Hippocampal formation (tissue), 2 donors: ENCODE measurements at regions not wholly inside any gene's neighbourhood (a gene's known extent, or its start where the extent isn't known, plus 50 kb on each side); places are given as distances from the start of the nearest gene placed in this dataset.
"Not testable (repeated sequence)": the region's sequence is repeated elsewhere in the genome, so short reads cannot be mapped to it uniquely, and the experiment has no call there.

ENCODE experiments used
- DNase-seq, 2 donors: peaks; one replicate each; lab custom pipeline; 2025; lab: John Stamatoyannopoulos, UW

GRCh38 chr5:12745537-12745936, 841.3 kb upstream of the CTNND2 start:
- DNase-seq: no peak

GRCh38 chr5:12743582-12743981, 839.3 kb upstream of the CTNND2 start:
- no peak for DNase-seq

GRCh38 chr5:12730354-12730753, 826.1 kb upstream of the CTNND2 start:
- no peak for DNase-seq

DNA sequence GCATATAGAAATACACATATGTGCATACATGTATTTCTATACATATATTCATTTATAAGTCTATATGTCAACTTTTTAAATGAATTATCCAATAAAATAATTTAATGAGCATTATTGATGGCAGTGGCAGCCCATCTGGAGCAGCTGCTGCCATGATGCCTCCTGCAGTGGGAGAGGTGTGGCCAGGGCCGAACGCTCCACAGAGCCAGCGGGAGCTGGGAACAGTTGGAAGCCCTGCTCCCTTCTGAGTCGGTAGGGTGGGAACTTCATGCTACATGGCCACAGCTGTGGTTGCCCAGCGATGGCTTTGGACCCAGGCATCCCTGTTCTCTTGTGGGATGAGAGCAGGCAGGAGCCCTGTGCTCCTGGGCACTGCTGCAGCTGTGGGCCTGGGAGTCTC, 812.4 kb upstream of the CTNND2 start:
- no peak for DNase-seq

GRCh38 chr5:12707560-12707959, 803.3 kb upstream of the CTNND2 start:
- DNase-seq: no peak

- DNase-seq: no peak
Observed at GRCh38 chr5:12704955-12705354, 800.7 kb upstream of the CTNND2 start.

GRCh38 chr5:12703254-12703653, 799.0 kb upstream of the CTNND2 start:
- DNase-seq: no peak

GRCh38 chr5:12695651-12696050, 791.4 kb upstream of the CTNND2 start:
- DNase-seq: no peak

- DNase-seq: no peak
Observed at GRCh38 chr5:12691330-12691729, 787.1 kb upstream of the CTNND2 start.

- no peak for DNase-seq
Observed at GRCh38 chr5:12690361-12690760, 786.1 kb upstream of the CTNND2 start.

GRCh38 chr5:12683249-12683648, 779.0 kb upstream of the CTNND2 start:
- DNase-seq: no peak

DNA sequence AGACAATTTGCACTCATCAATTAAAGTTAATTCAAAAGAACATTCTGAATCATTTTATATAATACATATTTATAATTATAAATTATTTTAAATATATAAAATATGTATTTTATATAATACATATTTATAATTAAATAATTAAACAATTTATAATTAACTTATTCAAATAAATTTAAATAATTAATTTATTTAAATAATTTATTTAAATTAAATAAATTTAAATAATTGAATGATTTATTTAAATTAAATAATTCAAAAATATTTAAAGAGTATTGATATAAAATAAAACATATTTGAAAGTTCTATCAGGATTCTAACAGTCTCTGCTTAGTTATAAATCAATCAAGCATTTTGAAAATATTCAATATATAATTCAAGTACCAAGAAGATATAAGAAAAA, 775.5 kb upstream of the CTNND2 start:
- DNase-seq: no peak

DNA sequence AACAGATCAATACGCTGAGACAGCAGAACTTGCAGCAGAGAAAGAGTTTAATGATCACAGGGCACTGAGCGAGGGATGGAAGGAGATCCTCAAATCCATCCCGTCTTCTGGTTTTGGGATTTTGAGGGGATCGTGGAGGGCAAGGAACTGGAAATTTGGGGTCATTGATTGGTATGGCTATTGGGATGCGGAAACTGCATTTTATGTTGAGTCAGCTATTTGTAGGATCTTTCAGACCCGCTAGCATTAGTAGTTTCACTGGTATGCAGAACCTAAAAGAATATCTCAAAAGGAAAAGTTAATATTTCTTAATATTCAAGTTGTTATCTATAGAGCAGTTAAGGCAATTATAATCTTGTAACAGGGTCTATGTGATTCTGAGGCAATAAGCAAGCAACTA, 771.7 kb upstream of the CTNND2 start:
- DNase-seq: no peak

GRCh38 chr5:12672141-12672540, 767.9 kb upstream of the CTNND2 start:
- no peak for DNase-seq

DNA sequence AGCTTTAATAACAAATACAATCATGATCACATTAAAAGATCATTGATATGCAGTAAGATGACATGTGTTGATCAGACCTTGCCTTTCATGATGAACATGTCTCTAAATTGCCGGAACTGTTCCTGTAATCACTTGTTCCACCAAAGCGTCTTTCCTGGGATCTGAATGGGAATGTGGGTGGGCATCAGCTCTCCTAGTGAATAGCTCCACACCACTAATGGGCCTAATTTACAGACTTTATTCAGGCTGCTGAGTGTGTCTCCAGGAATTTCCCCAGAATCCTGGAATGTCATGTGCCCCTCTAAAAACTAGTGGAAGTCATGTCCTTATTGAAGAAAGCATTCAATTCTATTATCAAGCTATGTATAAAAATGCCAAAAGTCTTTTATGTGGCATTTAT, 765.1 kb upstream of the CTNND2 start:
- no peak for DNase-seq

DNA sequence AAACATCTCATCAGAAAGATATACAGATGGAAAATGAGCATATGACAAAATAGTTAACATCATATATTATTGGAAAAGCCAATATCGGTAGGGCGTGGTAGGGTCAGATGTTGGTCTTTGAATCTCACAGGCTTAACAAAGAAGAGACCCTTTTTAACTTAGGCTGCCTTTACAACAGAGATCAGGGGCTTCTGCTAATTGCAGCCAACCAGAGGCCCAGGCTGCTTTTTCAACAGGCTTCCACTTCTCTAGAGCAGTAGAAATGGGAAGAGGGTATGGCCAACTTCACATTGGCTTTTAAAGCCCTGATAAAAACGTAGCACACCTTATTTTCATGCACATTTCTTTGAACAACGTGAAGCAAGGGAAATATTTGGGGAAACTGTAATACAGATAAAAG, 764.3 kb upstream of the CTNND2 start:
- no peak for DNase-seq

DNA sequence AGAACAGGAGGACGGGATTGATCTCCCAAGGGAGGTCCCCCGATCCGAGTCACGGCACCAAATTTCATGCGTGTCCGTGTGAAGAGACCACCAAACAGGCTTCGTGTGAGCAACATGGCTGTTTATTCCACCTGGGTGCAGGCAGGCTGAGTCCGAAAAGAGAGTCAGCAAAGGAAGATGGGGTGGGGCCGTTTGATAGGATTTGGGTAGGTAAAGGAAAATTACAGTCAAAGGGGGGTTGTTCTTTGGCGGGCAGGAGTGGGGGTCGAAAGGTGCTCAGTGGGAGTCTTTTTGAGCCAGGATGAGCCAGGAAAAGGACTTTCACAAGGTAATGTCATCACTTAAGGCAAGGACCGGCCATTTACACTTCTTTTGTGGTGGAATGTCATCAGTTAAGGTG, 763.6 kb upstream of the CTNND2 start:
- not testable (repeated sequence) for DNase-seq

DNA sequence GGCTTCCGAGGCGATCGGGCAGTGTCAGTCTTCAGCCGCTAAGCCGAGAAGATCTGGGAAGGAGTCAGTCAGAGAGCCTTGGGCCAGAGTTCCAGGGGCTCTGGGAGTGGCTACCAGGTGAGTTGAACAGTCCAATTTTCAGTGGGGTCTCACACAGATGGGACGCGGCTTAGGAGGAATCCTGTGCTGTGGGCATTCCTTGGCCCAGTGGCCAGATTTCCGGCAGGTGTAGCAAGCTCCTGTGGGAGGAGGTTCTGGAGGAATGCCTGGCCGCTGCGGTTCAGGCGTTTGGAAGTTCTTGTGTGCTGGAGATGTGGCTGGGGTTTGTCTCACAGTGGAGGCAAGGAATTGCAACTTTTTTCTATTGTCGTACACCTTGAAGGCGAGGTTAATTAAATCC, 761.5 kb upstream of the CTNND2 start:
- DNase-seq: not testable (repeated sequence)

GRCh38 chr5:12662545-12663314, 758.5 kb upstream of the CTNND2 start:
- no peak for DNase-seq

GRCh38 chr5:12661617-12662370, 757.5 kb upstream of the CTNND2 start:
- no peak for DNase-seq

DNA sequence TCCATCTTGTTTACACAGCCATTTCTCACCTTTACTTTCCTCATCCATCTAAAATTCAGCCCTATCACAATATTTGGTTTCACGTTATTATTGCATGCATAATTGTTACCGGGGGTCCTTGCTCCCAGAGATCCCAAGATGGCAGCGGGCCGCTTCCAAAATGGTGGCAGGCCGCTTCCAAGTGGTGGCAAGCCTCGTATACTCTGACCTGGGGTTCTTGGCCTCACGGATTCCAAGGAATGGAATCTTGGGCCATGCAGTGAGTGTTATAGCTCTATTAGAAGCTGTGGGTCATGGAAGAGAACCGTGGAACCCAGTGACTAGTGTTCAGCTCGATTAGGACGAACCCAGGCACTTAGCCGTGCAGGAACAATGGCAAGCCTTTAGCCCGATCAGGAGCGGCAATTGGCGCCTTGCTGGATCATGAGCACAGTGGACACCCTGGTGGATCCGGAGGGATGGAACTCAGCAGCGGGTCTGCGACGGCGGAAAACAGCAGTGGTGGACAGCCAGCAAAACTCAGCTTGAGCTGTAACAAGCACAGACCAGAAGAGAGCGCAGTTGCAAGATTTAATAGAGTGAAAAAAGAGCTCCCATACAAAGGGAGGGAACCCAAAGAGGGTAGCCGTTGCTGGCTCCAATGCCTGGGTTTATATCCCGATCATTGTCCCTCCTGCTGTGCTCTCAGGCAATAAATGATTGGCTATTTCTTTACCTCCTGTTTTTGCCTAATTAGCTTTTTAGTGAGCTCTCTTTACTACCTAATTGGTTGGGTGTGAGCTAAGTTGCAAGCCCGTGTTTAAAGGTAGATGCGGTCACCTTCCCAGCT, 756.2 kb upstream of the CTNND2 start:
- DNase-seq: not testable (repeated sequence)

GRCh38 chr5:12659686-12660085, 755.4 kb upstream of the CTNND2 start:
- DNase-seq: no peak
